Ovary (tissue), 7 donors: ENCODE measurements at regions not wholly inside any gene's neighbourhood (a gene's known extent, or its start where the extent isn't known, plus 50 kb on each side); places are given as distances from the start of the nearest gene placed in this dataset.
"Not testable (repeated sequence)": the region's sequence is repeated elsewhere in the genome, so short reads cannot be mapped to it uniquely, and the experiment has no call there.

ENCODE experiments used
- DNase-seq, 5 donors: peaks; one replicate each; pipeline ENCODE4 v3.0.0-alpha.2; 2019 to 2020
- H3K27ac ChIP-seq, 2 donors: fragments of 200-600 bp; one replicate each; pipeline versions ENCODE4 v1.5.1 to v1.8.0; 2019 to 2022
- H3K27me3 ChIP-seq: fragments of 200-600 bp; one replicate; pipeline ENCODE4 v1.8.0; 2022
- H3K36me3 ChIP-seq: fragments of 200-600 bp; sonication (generic); one replicate; pipeline ENCODE4 v1.5.1; 2019
- H3K4me1 ChIP-seq: one replicate; pipeline ENCODE4 v1.8.1; 2013; ENCODE audit warnings: mild to moderate bottlenecking, moderate library complexity; ENCODE audit not compliant: insufficient read depth
- H3K4me3 ChIP-seq: fragments of 200-600 bp; sonication (generic); one replicate; pipeline ENCODE4 v1.5.1; 2017
- H3K9me3 ChIP-seq, 2 donors: fragments of 200-600 bp in 1 of 2; sonication (generic) in 1 of 2; one replicate each; pipeline versions ENCODE4 v1.5.1 to v1.8.1; 2013 to 2019; ENCODE audit warnings: mild to moderate bottlenecking in 1 of 2, moderate library complexity in 1 of 2
- EP300 ChIP-seq: sonication (generic); formaldehyde crosslinking; IDR thresholded peaks from one replicate; pipeline ENCODE4 v1.6.1; 2017; ENCODE audit warnings: antibody characterized with exemption
- POLR2A ChIP-seq: fragments of 450-650 bp; IDR thresholded peaks from one replicate; pipeline ENCODE4 v1.6.1; 2017; ENCODE audit warnings: antibody characterized with exemption, mild to moderate bottlenecking, moderate library complexity
- WGBS, 3 donors: extraction: QIAGEN DNeasy Blood & Tissue Kit in 1 of 3; methylation state at CpG; one replicate each; pipeline versions ENCODE4 v1.1.5 to v1.1.7; 2013 to 2017; 5-methylcytosine and 5-hydroxymethylcytosine counted together
- intact Hi-C, 4 donors: fragments of 100-400 bp; cut with DNase I; formaldehyde crosslinking; loops; one replicate each; pipeline versions ENCODE4 v1.11.0 to v1.15.1; 2022 to 2023
- TF ChIP-seq, protein P1 (sequence below), 3 donors: fragments of 450-650 bp in 2 of 3; fragments of 200-600 bp in 1 of 3; IDR thresholded peaks; one replicate each; pipeline versions ENCODE4 v1.5.1 to v1.8.0; 2016 to 2022; ENCODE audit warnings: antibody characterized with exemption in 3 of 3, mild to moderate bottlenecking in 1 of 3
- donor health status: DM: no; HTN: no; CAD: no; lungs with moderate emphysema.
- donor health status: DM: no; HTN: no; CAD: no.
- donor health status: Bipolar disorder and iron deficiency.
- donor health status: DM: no; HTN: no; CAD: no.
- donor health status: DM: yes; HTN: yes; CAD: no.

DNA sequence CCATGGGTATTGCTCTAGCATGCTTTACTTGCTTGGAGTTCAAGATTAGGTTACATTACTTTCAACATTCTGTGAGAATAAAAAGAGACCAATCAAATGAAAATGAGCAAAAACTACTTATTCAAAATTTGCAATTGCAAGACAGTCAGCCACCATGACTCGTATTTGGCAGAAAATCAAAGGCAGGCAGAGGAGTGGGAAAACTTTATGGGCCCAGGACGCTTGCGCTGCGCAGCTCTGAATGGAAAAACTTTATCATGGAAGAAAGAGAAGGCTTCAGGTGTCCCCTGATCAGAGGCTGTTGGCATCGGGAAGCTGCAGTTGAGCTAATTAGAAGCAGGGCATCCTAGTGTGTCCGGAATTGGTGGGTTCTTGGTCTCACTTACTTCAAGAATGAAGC is 250.6 kb downstream of the USP46 start:
- H3K27me3 ChIP-seq: no peaks in the 10 kb centered on the region
- no peak overlapping the region for H3K27ac ChIP-seq
- no peaks in the 10 kb centered on the region for H3K9me3 ChIP-seq
- DNase-seq: no peak
- no peaks in the 10 kb centered on the region for H3K36me3 ChIP-seq
- H3K4me3 ChIP-seq: no peak overlapping the region
- intact Hi-C loops: no loop called here
- TF ChIP-seq POLR2A: no peak
- TF ChIP-seq, protein P1, sequence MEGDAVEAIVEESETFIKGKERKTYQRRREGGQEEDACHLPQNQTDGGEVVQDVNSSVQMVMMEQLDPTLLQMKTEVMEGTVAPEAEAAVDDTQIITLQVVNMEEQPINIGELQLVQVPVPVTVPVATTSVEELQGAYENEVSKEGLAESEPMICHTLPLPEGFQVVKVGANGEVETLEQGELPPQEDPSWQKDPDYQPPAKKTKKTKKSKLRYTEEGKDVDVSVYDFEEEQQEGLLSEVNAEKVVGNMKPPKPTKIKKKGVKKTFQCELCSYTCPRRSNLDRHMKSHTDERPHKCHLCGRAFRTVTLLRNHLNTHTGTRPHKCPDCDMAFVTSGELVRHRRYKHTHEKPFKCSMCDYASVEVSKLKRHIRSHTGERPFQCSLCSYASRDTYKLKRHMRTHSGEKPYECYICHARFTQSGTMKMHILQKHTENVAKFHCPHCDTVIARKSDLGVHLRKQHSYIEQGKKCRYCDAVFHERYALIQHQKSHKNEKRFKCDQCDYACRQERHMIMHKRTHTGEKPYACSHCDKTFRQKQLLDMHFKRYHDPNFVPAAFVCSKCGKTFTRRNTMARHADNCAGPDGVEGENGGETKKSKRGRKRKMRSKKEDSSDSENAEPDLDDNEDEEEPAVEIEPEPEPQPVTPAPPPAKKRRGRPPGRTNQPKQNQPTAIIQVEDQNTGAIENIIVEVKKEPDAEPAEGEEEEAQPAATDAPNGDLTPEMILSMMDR (IDR thresholded peaks at IDR 0.05): no peak
- TF ChIP-seq EP300: no peak
- no peaks in the 10 kb centered on the region for H3K4me1 ChIP-seq
- WGBS, 3 donors: 87 to 96% (median 90%) methylated on average over 6 of the region's 6 CpGs

DNA sequence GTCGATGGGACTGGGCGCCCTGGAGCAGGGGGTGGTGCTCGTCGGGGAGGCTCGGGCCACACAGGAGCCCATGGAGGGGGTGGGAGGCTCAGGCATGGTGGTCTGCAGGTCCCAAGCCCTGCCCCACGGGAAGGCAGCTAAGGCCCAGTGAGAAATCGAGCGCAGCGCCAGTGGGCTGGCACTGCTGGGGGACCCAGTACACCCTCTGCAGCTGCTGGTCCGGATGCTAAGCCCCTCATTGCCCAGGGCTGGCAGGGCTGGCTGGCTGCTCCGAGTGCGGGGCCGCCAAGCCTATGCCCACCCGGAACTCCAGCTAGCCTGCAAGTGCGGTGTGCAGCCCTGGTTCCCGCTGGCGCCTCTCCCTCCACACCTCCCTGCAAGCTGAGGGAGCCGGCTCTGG is 249.3 kb downstream of the USP46 start:
- H3K9me3 ChIP-seq, H3K4me1 ChIP-seq, DNase-seq, H3K36me3 ChIP-seq, H3K27ac ChIP-seq, intact Hi-C loops, H3K4me3 ChIP-seq, H3K27me3 ChIP-seq: not testable (repeated sequence)
- 95 to 96% (median 96%) methylated on average over 15 to 18 of the region's 18 CpGs for WGBS, 3 donors

DNA sequence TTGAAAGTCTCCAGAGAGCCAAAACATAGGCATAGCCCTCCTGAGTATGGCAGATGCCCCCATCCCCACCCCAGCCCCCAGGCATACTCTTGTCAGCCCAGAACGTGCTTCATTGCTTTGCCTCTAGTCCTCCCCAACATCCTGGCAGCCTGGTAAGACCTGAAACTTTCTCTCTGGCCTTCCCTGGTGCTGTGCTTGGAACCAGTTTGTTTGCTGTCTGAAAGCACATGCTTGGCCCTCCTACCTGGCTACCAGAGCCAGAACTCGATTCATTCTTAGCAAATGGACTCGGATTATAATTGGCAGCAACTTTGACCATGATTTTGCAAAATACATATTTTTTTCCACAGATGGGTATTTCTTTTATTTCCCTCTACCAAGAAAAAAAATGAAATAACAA is 248.1 kb downstream of the USP46 start:
- Histone ChIP-seq H3K9me3 (no peaks in the 10 kb centered on the region), H3K36me3 (no peaks in the 10 kb centered on the region), H3K27me3 (no peaks in the 10 kb centered on the region), H3K4me1 (no peaks in the 10 kb centered on the region), H3K4me3 (no peak overlapping the region), H3K27ac (no peak overlapping the region)
- 66 to 87% (median 81%) methylated on average over 3 of the region's 3 CpGs for WGBS, 3 donors
- TF ChIP-seq, protein P1 (IDR thresholded peaks at IDR 0.05): no peak
- TF ChIP-seq POLR2A (no peak), EP300 (no peak)
- DNase-seq: no peak
- intact Hi-C loops: no loop called here

DNA sequence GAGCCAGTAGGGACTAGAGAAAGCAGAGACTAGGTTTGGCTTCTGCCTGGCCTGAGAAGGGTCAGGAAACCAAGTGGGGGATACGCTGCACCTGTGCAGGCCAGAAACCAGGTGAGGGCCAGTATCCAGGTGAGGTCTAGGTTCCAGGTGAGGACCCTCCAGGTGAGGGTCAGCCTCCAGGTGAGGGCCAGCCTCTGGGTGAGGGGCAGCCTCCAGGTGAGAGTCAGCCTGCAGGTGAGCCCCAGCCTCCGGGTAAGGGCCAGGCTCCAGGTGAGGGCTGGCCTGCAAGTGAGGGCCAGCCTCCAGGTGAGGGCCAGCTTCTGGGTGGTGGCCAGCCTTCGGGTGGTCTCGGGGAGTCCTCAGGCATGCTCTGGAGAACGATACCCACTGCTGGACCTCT is 238.8 kb downstream of the USP46 start:
- Histone ChIP-seq H3K27me3 (no peaks in the 10 kb centered on the region), H3K4me1 (no peaks in the 10 kb centered on the region), H3K4me3 (no peak overlapping the region), H3K36me3 (no peaks in the 10 kb centered on the region), H3K9me3 (no peaks in the 10 kb centered on the region), H3K27ac (no peak overlapping the region)
- TF ChIP-seq POLR2A (no peak), EP300 (no peak)
- TF ChIP-seq, protein P1 (IDR thresholded peaks at IDR 0.05): no peak
- no peak for DNase-seq
- 93 to 97% (median 95%) methylated on average over 4 to 5 of the region's 5 CpGs for WGBS, 3 donors
- intact Hi-C loops: no loop called here

DNA sequence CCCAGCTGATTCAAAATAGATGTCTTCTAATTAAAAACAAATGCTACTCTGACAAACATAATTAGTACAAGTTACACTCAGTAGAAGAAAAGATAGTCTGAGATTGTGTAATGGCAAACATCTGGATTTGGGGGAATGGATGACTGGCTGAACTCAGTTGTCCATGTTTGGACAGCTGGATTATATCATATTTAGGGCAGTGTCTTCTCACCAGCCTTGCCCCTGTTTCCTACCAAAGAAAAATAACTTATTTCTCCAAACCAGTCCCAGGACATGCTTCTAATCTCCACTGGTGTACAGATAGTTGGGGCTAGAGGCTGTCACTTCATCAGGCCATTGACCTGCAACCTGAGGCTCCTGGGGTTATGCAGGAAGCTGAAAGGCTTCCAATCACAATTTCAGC is 237.3 kb downstream of the USP46 start:
- Histone ChIP-seq H3K4me1 (no peaks in the 10 kb centered on the region), H3K27me3 (no peaks in the 10 kb centered on the region), H3K4me3 (no peak overlapping the region), H3K36me3 (no peaks in the 10 kb centered on the region), H3K9me3 (no peaks in the 10 kb centered on the region), H3K27ac (no peak overlapping the region)
- TF ChIP-seq, protein P1 (IDR thresholded peaks at IDR 0.05): no peak
- TF ChIP-seq EP300 (no peak), POLR2A (no peak)
- no peak for DNase-seq
- intact Hi-C loops: no loop called here
